Hepatocyte (in vitro differentiated cells): ENCODE measurements at regions not wholly inside any gene's neighbourhood (a gene's known extent, or its start where the extent isn't known, plus 50 kb on each side); places are given as distances from the start of the nearest gene placed in this dataset.

ENCODE experiments used
- CTCF ChIP-seq: fragments of 200-600 bp; sonication (generic); IDR thresholded peaks from 2 replicates; pipeline ENCODE4 v1.5.1; 2016; ENCODE audit warnings: antibody characterized with exemption, mild to moderate bottlenecking; ENCODE audit not compliant: poor library complexity
- EZH2 ChIP-seq: fragments of 200-600 bp; sonication (generic); IDR thresholded peaks from 2 replicates; pipeline ENCODE4 v1.6.1; 2016; ENCODE audit warnings: antibody characterized with exemption, mild to moderate bottlenecking, borderline replicate concordance
- EZH2phosphoT487 ChIP-seq: fragments of 200-600 bp; sonication (generic); IDR thresholded peaks from one replicate; pipeline ENCODE4 v1.6.1; 2018; ENCODE audit warnings: antibody characterized with exemption, mild to moderate bottlenecking, low read depth, moderate library complexity; ENCODE audit not compliant: unreplicated experiment, severe bottlenecking

GRCh38 chr22:26775394-26775793 lies 118.0 kb downstream of the MIAT start:
- TF ChIP-seq EZH2 (no peak), CTCF (no peak), EZH2phosphoT487 (no peak)
